GM21360 (cell line): ENCODE measurements at regions not wholly inside any gene's neighbourhood (a gene's known extent, or its start where the extent isn't known, plus 50 kb on each side); places are given as distances from the start of the nearest gene placed in this dataset.
"Not testable (repeated sequence)": the region's sequence is repeated elsewhere in the genome, so short reads cannot be mapped to it uniquely, and the experiment has no call there.

Experiments
- ATAC-seq: cut with Tn5 transposase; IDR thresholded peaks from one replicate; pipeline ENCODE4 v1.9.1; 2021; ENCODE audit warnings: mild to moderate bottlenecking, moderate library complexity; ENCODE audit not compliant: unreplicated experiment

- ATAC-seq = no peak
These were observed 200.1 kb downstream of the KCNJ2 start for GRCh38 chr17:70369391-70369790.

- no peak for ATAC-seq
These were observed 201.5 kb downstream of the KCNJ2 start for GRCh38 chr17:70370816-70371215.

DNA sequence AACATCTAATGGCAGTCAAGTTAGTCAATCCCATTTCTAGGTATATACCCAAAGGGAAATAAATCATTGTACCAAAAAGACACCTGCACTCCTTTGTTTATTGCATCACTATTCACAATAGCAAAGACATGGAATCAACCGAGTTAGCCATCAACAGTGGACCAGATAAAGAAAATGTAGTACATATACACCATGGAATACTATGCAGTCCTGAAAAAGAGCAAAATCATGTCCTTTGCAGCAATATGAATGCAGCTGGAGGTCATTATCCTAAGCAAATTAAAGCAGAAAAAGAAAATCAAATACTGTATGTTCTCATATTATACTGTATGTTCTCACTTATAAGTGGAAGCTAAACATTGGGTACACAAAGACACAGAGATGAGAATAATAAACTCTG, 204.0 kb downstream of the KCNJ2 start:
- no peak for ATAC-seq

DNA sequence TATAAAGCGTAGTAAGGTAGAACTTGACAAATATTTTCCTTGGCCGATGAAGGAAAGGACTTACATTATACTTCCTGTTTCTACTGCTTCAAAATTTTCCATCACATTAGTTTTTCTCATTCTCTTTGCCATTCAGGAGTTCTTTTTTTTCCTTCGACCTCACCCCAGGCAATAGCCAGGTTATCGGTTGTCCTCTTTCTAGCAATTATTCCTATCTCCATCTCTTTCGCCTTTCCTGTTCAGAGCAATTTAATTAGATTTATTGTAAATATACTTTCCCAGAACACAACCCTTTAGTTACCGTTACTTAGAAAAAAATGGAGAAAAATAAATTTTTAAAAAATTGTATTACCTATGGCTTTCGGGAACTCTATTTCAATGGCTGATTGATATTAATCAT, 205.2 kb downstream of the KCNJ2 start:
- ATAC-seq = no peak

- no peak for ATAC-seq
These were observed 206.1 kb downstream of the KCNJ2 start for GRCh38 chr17:70375406-70375805.

DNA sequence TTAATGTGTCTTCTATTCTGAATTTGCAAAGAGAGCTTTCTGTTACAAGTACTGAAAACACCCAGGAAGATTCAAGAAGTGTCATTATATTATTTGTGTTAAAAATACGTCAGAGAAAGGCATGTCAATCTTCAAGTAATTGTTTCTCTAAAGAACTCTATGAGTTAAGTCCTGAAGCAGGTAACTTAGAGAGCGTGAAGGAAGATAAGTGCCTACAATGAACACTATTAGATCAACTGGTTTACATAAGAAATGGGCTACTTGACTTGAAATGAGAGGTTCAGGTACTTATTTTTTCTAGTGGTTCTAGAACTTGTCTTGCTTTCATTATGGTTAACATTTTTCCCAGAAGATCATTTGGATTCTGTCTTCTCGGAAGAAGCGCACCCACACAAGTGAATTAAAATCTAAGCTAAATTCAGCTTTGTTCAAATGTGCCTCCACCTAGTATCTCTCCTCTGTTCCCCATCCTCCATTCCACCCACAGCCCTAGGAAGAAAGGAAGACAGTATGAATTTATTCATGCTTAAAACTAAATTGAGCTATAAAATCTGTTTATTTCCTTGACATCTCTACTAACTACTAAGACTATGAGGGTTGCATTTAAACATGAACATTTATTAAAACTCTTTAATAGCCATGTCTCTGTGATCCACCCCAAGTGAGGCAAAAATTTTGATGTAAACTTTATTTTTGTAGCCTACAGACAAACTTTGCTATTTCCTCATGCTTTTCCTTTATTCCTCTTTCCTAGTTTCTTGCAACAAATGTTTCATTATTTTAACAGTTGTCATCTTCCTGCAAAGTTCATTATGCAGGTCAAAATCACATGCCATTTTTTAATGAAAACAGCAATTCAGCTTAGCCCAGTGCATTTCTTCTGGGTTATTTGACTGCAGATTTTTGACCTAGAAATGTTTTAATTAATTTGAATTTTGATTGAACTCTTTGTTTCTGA, 206.8 kb downstream of the KCNJ2 start:
- ATAC-seq = no peak

- ATAC-seq = no peak
These were observed 208.3 kb downstream of the KCNJ2 start for GRCh38 chr17:70377654-70378053.

- no peak for ATAC-seq
These were observed 208.7 kb downstream of the KCNJ2 start for GRCh38 chr17:70378076-70378475.

DNA sequence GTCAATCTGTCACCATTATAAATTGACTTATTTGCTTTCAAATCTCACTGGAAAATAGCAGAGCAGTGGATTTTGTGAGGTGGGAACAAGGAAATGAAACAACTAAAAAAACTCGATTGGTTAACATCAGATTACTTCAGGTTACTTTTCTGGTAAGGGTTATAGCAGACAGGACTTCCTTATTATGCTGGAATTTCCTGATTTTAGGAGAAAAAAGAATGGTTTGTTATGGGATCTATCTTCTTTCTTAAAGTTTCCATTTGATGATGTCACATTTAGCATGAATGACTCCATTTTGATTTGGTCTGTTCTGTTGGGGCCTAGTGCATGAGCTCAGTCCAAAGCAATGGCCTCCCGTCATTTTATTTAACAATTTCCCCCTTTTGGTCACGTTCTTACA, 210.6 kb downstream of the KCNJ2 start:
- no peak for ATAC-seq

DNA sequence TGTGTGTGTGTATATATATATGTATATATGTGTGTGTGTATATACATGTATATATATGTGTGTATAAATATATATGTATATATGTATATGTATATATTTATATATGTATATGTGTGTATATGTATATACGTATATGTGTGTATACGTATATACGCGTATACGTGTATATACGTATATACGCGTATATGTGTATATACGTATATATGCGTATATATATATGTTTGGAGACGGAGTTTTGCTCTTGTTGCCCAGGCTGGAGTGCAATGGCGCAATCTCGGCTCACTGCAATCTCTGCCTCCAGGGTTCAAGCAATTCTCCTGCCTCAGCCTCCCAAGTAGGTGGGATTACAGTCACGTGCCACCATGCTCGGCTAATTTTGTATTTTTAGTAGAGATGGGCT, 212.6 kb downstream of the KCNJ2 start:
- not testable (repeated sequence) for ATAC-seq

DNA sequence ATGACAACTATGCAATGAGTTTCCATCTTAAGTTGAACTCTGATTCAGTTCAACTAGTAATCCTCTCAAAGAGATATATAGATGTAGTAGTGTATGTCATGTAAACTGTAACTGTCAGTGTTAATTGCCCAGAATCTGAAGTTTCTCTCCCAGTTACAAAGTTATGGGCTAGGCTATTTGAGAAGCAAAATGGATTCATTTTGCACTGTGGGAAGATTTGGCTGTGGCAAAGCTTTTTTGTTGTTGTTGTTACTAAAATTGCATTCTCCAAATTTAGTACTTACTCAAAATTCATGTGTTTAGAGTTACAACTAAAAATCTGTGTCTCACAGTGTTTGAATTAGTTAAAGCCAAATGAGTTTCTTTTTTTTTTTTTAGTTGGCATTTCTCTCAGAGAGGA, 219.0 kb downstream of the KCNJ2 start:
- ATAC-seq = no peak

GRCh38 chr17:70389232-70389757, 220.0 kb downstream of the KCNJ2 start:
- ATAC-seq = not testable (repeated sequence)

DNA sequence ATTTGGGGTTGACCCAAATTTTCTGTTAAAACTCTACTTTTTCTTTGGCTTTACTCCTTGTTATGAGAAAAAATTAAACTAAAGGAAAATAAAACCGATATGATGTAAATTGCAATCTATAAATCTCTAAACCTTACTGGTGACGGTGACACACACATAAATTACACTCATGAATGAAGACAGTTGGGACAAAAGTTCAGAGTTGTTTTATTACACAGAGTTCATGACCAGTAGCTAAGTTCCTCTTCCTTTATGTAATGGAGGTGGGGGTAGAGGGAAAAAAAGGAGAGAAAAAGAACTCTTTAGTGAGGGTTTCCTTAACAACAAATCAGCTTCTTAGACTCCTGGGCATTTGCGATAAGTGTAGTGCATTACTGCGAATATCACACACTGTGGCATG, 220.7 kb downstream of the KCNJ2 start:
- no peak for ATAC-seq

GRCh38 chr17:70394473-70395232, 225.3 kb downstream of the KCNJ2 start:
- no peak for ATAC-seq

DNA sequence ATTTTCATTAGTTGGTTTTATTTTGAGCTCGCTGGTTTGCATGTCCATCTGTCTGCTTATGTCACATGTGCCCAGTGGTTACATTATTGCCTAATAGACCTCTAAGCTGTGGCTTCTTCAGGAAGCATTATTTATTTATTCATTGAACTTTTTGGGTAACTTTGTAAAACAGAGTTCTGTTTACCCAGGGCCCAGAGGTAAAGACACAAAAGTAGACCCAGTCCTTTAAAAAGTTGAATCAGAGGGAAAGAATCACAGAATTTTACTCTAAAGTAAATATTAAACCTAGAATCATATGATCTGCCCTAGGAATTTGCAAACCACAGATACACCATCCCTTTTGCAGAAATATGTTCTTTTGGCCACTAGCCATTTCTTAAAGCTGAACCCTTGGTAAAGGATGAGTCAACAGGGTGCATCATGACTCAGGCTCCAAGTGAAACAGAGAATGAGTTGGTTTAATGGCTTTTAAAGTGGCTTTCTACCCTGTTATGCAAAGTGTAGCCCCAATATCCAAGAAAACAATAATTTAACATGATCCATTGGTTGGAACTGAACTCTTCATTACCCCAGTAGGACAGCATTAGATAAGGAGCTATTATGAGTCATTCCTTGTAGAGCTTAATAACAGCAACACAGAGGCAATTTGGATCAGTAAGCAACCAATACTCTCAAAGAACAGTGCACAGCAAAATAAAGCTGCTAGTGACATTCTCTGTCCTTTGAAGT, 236.3 kb downstream of the KCNJ2 start:
- ATAC-seq = peak; percentile 82

- ATAC-seq = no peak
These were observed 238.2 kb downstream of the KCNJ2 start for GRCh38 chr17:70407506-70407905.

DNA sequence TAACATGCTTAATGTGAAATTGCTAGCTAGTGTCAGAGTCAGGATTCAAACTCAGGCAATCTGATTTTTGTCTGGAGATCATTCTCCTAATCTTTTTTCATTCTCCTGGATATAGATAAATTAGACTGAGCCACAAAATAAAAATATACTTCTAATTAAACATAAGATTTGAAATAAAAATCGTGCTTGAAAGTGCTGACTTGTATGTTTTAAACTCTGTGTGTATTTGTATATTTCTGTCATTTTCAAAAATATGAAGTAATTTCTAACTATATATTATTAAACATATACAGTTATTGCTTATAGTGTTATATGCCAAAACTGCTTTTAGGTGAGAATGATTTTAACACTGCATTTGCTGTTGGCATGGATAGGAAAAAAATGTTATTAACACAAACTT, 239.4 kb downstream of the KCNJ2 start:
- no peak for ATAC-seq

- ATAC-seq = no peak
These were observed 245.0 kb downstream of the KCNJ2 start for GRCh38 chr17:70414300-70414699.

DNA sequence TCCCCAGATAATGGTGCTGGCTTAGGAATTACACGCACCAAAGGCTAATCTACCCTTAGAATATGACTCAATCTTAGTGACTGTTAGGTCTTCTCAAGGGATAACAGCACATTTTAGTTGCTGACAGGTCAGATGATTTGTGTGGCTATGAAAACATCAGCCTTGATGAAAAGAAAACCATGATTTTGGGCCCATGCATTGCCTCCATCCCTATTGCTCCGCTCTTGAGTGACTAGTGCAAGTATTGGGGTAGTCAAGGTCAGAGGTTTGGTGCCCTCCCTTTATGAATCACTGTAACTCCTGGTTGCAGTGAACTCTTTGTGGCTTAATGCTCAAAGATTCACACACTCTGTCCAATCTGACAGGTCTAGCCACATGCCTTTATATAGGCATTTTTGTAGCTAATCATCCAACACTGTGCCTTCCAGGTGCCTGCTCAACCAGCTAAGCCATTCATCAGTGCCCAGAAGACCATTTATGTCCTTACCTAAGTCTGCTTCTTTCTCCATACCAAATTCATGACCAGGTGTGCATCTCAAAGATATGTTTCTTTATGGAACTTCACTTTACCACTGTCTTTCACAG, 251.6 kb downstream of the KCNJ2 start:
- ATAC-seq = no peak

DNA sequence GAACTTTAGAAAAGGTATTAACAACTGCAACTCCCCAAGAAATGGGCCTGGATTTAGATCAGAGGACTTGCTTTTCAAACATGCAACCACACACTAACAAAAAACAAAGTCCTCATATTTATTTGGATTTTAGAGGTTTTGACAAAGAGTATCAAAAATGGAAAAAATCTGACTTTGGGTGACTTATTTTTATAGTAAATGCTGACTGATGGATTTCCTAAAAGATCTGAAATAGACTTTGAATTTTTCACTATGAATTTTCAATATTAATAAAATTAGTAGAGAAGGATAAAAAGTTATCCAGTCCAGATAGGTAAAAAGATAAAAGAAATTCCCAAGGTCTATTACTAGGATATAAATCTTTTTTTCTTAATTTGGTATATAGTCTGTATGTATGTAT, 253.5 kb downstream of the KCNJ2 start:
- ATAC-seq = no peak

- ATAC-seq = no peak
These were observed 254.2 kb downstream of the KCNJ2 start for GRCh38 chr17:70423562-70423961.
